ENCODE measurements at regions not wholly inside any gene's neighbourhood (a gene's known extent, or its start where the extent isn't known, plus 50 kb on each side); places are given as distances from the start of the nearest gene placed in this dataset.

DNA sequence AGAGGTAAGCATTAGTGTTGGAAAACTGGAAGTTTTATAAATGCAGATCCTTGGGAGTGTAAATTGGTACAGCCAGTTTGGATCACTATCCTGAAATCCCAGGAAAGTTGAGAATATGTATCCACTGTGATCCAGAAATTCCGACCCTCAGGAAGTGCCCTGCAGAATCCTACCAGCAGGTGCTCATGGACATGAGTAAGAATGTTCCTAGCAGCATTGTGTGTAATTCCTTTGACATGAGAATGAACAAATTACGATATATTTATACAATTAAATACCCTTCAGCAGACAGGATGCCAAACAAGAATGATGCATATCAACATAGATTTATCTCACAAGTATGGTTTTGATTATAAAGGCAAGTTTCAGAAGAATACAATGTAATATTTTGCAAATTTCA lies 181.6 kb downstream of the XPNPEP1 start:
- no peak overlapping the region for H3K27ac ChIP-seq
- WGBS, 5 donors = 73 to 83% (median 75%) methylated on average over 2 of the region's 2 CpGs
- no peak for DNase-seq
- H3K36me3 ChIP-seq = no peaks in the 10 kb centered on the region
- TF ChIP-seq POLR2AphosphoS5 (IDR thresholded peaks at IDR 0.05) (no peak), POLR2A (IDR thresholded peaks at IDR 0.05) (no peak)
- TF ChIP-seq, protein P1, sequence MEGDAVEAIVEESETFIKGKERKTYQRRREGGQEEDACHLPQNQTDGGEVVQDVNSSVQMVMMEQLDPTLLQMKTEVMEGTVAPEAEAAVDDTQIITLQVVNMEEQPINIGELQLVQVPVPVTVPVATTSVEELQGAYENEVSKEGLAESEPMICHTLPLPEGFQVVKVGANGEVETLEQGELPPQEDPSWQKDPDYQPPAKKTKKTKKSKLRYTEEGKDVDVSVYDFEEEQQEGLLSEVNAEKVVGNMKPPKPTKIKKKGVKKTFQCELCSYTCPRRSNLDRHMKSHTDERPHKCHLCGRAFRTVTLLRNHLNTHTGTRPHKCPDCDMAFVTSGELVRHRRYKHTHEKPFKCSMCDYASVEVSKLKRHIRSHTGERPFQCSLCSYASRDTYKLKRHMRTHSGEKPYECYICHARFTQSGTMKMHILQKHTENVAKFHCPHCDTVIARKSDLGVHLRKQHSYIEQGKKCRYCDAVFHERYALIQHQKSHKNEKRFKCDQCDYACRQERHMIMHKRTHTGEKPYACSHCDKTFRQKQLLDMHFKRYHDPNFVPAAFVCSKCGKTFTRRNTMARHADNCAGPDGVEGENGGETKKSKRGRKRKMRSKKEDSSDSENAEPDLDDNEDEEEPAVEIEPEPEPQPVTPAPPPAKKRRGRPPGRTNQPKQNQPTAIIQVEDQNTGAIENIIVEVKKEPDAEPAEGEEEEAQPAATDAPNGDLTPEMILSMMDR (IDR thresholded peaks at IDR 0.05 in 8 of 11, conservative IDR thresholded peaks at IDR 0.05 in 3 of 11) = no peak
- intact Hi-C loops (cut with DNase I; ENCODE audit: low total_unique reads) = no loop called here
- no peaks in the 10 kb centered on the region for H3K27me3 ChIP-seq (replicated peaks in 1 of 7)
- no peaks in the 10 kb centered on the region for H3K4me1 ChIP-seq
- no peaks in the 10 kb centered on the region for H3K9me3 ChIP-seq
- no peak overlapping the region for H3K4me3 ChIP-seq

DNA sequence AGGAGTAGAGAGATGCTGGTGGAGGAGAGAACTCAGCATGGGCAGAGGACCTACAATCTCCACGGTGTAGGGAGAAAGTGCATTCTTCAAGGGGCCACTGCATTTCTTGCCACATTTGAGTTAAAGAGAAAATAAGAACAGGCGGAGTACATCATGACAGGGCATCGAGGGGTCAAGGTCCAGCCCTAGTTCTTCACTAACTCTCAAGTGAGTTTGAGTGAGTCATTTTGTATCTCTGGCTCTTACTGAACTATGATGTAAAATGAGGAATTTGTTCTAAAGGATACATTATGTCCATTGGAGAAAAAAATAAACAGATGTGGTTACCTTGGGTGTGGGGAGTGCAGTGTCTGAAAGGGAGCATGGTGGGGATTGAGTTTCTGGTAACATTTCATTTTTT lies 182.9 kb downstream of the XPNPEP1 start:
- Histone ChIP-seq H3K27ac (no peak overlapping the region), H3K36me3 (no peaks in the 10 kb centered on the region), H3K9me3 (no peaks in the 10 kb centered on the region), H3K4me3 (no peak overlapping the region), H3K4me1 (no peaks in the 10 kb centered on the region), H3K27me3 (replicated peaks in 1 of 7) (no peaks in the 10 kb centered on the region)
- 68 to 80% (median 75%) methylated on average over 3 of the region's 3 CpGs for WGBS, 5 donors
- TF ChIP-seq, protein P1 (IDR thresholded peaks at IDR 0.05 in 8 of 11, conservative IDR thresholded peaks at IDR 0.05 in 3 of 11) = no peak
- TF ChIP-seq POLR2AphosphoS5 (IDR thresholded peaks at IDR 0.05) (no peak), POLR2A (IDR thresholded peaks at IDR 0.05) (no peak)
- intact Hi-C loops (cut with DNase I; ENCODE audit: low total_unique reads) = no loop called here
- DNase-seq = no peak

DNA sequence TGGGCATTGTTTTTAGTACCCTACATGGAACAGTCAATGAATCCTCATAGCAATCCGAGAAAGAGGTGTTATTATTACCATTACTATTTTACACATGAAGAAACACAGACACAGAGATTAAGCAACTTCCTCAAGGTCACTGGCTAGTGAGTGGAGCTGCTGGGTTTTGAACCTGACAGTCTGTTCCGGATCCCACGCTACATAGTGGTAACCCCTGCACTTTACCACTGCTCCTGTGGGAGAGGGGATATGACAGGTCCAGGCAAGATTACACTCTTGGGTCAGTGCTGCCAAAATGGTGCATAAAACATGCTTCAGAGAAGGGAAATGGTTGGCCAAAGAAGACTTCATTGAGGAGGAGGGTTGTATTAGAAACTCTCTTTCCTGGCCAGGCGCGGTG lies 185.7 kb downstream of the XPNPEP1 start:
- WGBS, 5 donors = 87 to 96% (median 88%) methylated on average over 5 of the region's 5 CpGs

DNA sequence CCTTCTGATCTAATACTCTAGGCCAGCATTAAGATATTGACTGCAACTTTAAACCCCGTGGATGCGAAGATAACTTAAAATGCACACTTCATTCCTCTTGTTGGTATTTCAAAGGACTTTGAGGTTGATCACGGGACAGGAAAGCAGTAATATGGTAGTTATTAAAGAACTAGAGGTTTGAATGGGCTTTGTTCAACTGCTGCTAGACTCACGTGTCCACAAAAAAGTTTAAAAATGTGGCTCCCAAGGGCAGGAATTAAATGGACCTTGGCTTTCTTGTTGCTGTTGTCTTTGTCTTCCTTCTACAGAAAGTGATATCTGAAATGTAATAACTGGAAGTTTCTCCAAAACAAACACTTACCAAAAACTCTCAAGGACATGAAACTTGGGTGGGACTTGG lies 186.3 kb downstream of the XPNPEP1 start:
- Histone ChIP-seq H3K36me3 (no peaks in the 10 kb centered on the region), H3K9me3 (no peaks in the 10 kb centered on the region), H3K4me1 (no peaks in the 10 kb centered on the region), H3K27me3 (replicated peaks in 1 of 7) (peaks cover 0 to 7% (median 0%) of the 10 kb centered on the region in 7 donors), H3K27ac (no peak overlapping the region), H3K4me3 (no peak overlapping the region)
- WGBS, 5 donors = 39 to 90% (median 63%) methylated on average over 4 of the region's 4 CpGs
- no peak for DNase-seq
- TF ChIP-seq, protein P1 (IDR thresholded peaks at IDR 0.05 in 8 of 11, conservative IDR thresholded peaks at IDR 0.05 in 3 of 11) = no peak
- TF ChIP-seq POLR2A (IDR thresholded peaks at IDR 0.05) (no peak), POLR2AphosphoS5 (IDR thresholded peaks at IDR 0.05) (no peak)
- intact Hi-C loops (cut with DNase I; ENCODE audit: low total_unique reads) = no loop called here

More for the DNA sequence above, 185.7 kb downstream of the XPNPEP1 start:
- Histone ChIP-seq H3K27ac (no peak overlapping the region), H3K36me3 (no peaks in the 10 kb centered on the region), H3K4me1 (no peaks in the 10 kb centered on the region), H3K4me3 (no peak overlapping the region), H3K27me3 (replicated peaks in 1 of 7) (peaks cover 0 to 7% (median 0%) of the 10 kb centered on the region in 7 donors), H3K9me3 (no peaks in the 10 kb centered on the region)
- TF ChIP-seq POLR2A (IDR thresholded peaks at IDR 0.05) = no peak
- TF ChIP-seq, protein P1 (IDR thresholded peaks at IDR 0.05 in 8 of 11, conservative IDR thresholded peaks at IDR 0.05 in 3 of 11) = no peak
- DNase-seq = no peak
- intact Hi-C loops (cut with DNase I; ENCODE audit: low total_unique reads) = no loop called here

All from spleen (tissue), 11 donors.